OCI-LY3 (cell line): ENCODE measurements at regions not wholly inside any gene's neighbourhood (a gene's known extent, or its start where the extent isn't known, plus 50 kb on each side); places are given as distances from the start of the nearest gene placed in this dataset.
"Not testable (repeated sequence)": the region's sequence is repeated elsewhere in the genome, so short reads cannot be mapped to it uniquely, and the experiment has no call there.

Experiments used
- H2AFZ ChIP-seq: fragments of 200-600, 300-600 bp; shearing (Covaris generic); 2 replicates; pipeline ENCODE4 v1.6.0; 2014; ENCODE audit warnings: antibody characterized with exemption, low read depth, low read length
- H3K27ac ChIP-seq: fragments of 200-600, 300-600 bp; sonication (generic); 2 replicates; pipeline ENCODE4 v1.5.1; 2014; ENCODE audit warnings: mild to moderate bottlenecking, low read length, moderate library complexity, mixed read lengths
- H3K27me3 ChIP-seq: fragments of 200-600, 300-600 bp; sonication (generic); 2 replicates; pipeline ENCODE4 v1.6.1; 2014; ENCODE audit warnings: low read depth, low read length, mixed read lengths
- H3K36me3 ChIP-seq: fragments of 200-600, 300-600 bp; sonication (generic); replicated peaks from 2 replicates; pipeline ENCODE3; 2014; ENCODE audit warnings: low read depth, low read length, mixed read lengths
- H3K4me1 ChIP-seq: fragments of 300-600, 200-600 bp; sonication (generic); 2 replicates; pipeline ENCODE4 v1.6.1; 2014; ENCODE audit warnings: low read length, mixed read lengths
- H3K4me2 ChIP-seq: fragments of 200-600, 300-600 bp; sonication (generic); 2 replicates; pipeline ENCODE4 v1.6.1; 2014; ENCODE audit warnings: low read length, mixed read lengths
- H3K4me3 ChIP-seq: fragments of 300-600, 200-600 bp; sonication (generic); 2 replicates; pipeline ENCODE4 v1.5.1; 2014; ENCODE audit warnings: antibody characterized with exemption, mild to moderate bottlenecking, low read length, moderate library complexity
- H3K79me2 ChIP-seq: fragments of 300-600, 200-600 bp; shearing (Covaris generic); 2 replicates; pipeline ENCODE4 v1.6.1; 2014; ENCODE audit warnings: mild to moderate bottlenecking, low read length, mixed read lengths
- H3K9ac ChIP-seq: fragments of 300-600, 200-600 bp; shearing (Covaris generic); 2 replicates; pipeline ENCODE4 v1.6.0; 2014; ENCODE audit warnings: mild to moderate bottlenecking, low read length, moderate library complexity
- H3K9me3 ChIP-seq: fragments of 200-600, 300-600 bp; shearing (Covaris generic); 2 replicates; pipeline ENCODE4 v1.6.1; 2014; ENCODE audit warnings: low read length, mixed read lengths; ENCODE audit not compliant: insufficient read depth
- H4K20me1 ChIP-seq: fragments of 200-600, 300-600 bp; sonication (generic); 2 replicates; pipeline ENCODE4 v1.6.1; 2016; ENCODE audit warnings: low read length, mixed read lengths; ENCODE audit not compliant: insufficient read depth
- EZH2phosphoT487 ChIP-seq: fragments of 200-600 bp; shearing (Covaris generic); IDR thresholded peaks from 2 replicates; pipeline ENCODE4 v1.6.1; 2018; ENCODE audit warnings: antibody characterized with exemption, mixed run types, low read depth
- TF ChIP-seq, protein P1 (sequence below): fragments of 200-600, 300-600 bp; sonication (generic); IDR thresholded peaks from 2 replicates; pipeline ENCODE4 v1.5.1; 2014; ENCODE audit warnings: antibody characterized with exemption, low read length, low read depth

DNA sequence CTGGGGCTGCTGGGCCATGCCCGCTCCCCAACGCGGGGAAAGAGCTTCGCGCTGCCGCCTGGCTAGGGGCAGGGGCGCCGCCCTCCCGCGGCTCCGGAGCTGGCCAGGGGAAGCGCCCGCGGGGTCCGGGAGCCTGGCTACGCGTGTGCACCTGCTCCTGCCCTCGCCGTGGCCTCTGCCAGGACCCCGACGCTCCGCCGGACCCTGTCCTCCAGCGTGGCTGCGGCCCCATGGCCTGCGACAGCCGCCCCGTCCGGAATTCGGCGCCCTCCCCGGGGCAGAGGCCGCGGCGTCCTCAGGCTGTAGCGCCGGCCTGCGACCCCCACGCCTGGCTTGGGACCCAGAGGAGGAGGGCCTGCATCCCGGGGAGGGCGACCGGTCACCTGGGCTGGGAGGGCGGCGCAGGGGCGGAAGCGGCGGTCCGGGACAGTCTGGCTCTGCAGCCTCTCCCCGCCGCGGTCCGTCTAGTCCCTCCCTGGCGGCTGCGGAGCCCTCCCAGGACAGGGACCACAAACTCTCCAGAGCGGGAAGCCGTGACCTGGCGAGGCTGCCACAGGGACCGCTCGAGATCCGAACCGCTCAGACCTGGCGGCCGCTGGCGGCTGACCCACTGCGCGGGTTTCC is 85.6 kb downstream of the ALG10 start:
- H3K4me2 ChIP-seq: no peak overlapping the region
- H3K4me1 ChIP-seq: no peaks in the 10 kb centered on the region
- no peaks in the 10 kb centered on the region for H3K36me3 ChIP-seq
- no peaks in the 10 kb centered on the region for H3K27me3 ChIP-seq
- H3K9me3 ChIP-seq: no peaks in the 10 kb centered on the region
- H3K4me3 ChIP-seq: no peak overlapping the region
- TF ChIP-seq, protein P1, sequence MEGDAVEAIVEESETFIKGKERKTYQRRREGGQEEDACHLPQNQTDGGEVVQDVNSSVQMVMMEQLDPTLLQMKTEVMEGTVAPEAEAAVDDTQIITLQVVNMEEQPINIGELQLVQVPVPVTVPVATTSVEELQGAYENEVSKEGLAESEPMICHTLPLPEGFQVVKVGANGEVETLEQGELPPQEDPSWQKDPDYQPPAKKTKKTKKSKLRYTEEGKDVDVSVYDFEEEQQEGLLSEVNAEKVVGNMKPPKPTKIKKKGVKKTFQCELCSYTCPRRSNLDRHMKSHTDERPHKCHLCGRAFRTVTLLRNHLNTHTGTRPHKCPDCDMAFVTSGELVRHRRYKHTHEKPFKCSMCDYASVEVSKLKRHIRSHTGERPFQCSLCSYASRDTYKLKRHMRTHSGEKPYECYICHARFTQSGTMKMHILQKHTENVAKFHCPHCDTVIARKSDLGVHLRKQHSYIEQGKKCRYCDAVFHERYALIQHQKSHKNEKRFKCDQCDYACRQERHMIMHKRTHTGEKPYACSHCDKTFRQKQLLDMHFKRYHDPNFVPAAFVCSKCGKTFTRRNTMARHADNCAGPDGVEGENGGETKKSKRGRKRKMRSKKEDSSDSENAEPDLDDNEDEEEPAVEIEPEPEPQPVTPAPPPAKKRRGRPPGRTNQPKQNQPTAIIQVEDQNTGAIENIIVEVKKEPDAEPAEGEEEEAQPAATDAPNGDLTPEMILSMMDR: no peak
- H4K20me1 ChIP-seq: no peaks in the 10 kb centered on the region
- H3K9ac ChIP-seq: no peak overlapping the region
- H3K79me2 ChIP-seq: no peaks in the 10 kb centered on the region
- no peak overlapping the region for H3K27ac ChIP-seq
- H2AFZ ChIP-seq: no peak overlapping the region

DNA sequence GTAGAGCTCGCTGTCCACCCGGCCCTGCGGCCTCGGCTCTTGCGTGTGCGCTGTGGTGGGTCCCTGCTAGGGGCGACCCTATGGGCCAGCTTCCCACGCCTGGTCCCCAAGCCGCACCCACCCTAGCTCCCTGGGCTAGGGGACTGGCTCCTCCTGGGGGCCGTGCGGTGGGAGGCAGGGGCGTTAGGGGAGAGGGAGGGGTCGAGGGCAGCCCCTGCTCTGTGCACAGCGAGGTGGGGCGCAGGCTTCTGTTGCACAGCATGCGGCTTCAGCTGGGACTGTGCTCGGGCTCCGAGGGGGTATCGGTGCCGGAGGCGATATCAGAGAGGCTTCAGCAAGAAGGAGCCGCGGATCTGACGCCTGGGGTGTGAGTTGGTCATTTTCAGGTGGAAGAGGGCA is 86.1 kb downstream of the ALG10 start:
- no peak overlapping the region for H3K27ac ChIP-seq
- H3K4me3 ChIP-seq: no peak overlapping the region
- TF ChIP-seq EZH2phosphoT487: no peak
- TF ChIP-seq, protein P1: no peak
- no peaks in the 10 kb centered on the region for H3K9me3 ChIP-seq
- no peaks in the 10 kb centered on the region for H3K79me2 ChIP-seq
- no peaks in the 10 kb centered on the region for H3K36me3 ChIP-seq
- no peaks in the 10 kb centered on the region for H3K4me1 ChIP-seq
- H3K4me2 ChIP-seq: no peak overlapping the region
- H3K27me3 ChIP-seq: no peaks in the 10 kb centered on the region
- no peak overlapping the region for H2AFZ ChIP-seq
- no peak overlapping the region for H3K9ac ChIP-seq
- no peaks in the 10 kb centered on the region for H4K20me1 ChIP-seq

DNA sequence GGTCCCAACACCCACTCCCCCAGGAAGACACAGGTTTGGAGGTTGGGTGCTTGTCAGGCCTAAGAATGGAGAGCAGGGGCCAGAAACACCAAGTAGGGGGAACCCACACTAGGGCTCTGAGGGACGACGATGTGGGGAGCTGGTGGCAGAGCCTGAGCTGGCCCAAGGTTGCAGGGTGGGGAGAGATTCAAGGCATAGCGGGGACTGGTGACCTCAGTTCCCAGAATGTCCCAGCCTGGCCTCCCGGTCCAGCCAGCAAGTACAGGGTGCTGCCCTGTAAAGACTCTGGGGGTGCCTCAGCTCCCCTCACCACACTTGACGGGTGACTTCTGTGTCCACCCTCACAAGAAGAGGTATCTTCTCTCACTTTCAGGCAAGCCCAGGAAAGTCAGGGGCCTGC is 86.7 kb downstream of the ALG10 start:
- Histone ChIP-seq H3K4me3 (no peak overlapping the region), H3K4me2 (no peak overlapping the region), H3K79me2 (no peaks in the 10 kb centered on the region), H3K27me3 (no peaks in the 10 kb centered on the region), H4K20me1 (no peaks in the 10 kb centered on the region), H3K4me1 (no peaks in the 10 kb centered on the region), H3K9ac (no peak overlapping the region), H2AFZ (no peak overlapping the region), H3K9me3 (no peaks in the 10 kb centered on the region), H3K27ac (no peak overlapping the region), H3K36me3 (no peaks in the 10 kb centered on the region)
- TF ChIP-seq EZH2phosphoT487: no peak
- TF ChIP-seq, protein P1: no peak

DNA sequence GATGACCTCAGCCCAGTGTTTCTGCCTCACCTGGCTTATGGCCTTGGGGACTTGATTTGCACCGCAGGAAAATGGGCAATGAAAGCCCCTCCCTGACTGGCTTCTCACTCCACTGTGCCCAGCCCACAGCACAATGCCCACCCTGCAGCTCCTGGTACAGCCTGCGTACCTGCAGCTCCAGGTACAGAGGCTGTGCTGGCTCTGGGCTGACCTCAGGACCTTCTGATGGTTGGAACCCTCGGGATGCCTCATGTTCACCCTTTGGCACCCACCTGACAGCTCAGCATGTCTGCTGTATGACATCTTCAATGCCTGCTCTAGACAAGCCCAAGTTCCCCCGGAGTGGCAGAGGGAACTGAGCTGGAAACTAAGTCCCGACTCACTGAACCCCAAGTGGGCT is 87.1 kb downstream of the ALG10 start:
- Histone ChIP-seq H2AFZ (no peak overlapping the region), H3K27ac (no peak overlapping the region), H3K36me3 (no peaks in the 10 kb centered on the region), H3K9ac (no peak overlapping the region), H3K79me2 (no peaks in the 10 kb centered on the region), H4K20me1 (no peaks in the 10 kb centered on the region), H3K9me3 (no peaks in the 10 kb centered on the region), H3K27me3 (no peaks in the 10 kb centered on the region), H3K4me3 (no peak overlapping the region), H3K4me2 (no peak overlapping the region), H3K4me1 (no peaks in the 10 kb centered on the region)
- no peak for TF ChIP-seq EZH2phosphoT487
- TF ChIP-seq, protein P1: no peak

DNA sequence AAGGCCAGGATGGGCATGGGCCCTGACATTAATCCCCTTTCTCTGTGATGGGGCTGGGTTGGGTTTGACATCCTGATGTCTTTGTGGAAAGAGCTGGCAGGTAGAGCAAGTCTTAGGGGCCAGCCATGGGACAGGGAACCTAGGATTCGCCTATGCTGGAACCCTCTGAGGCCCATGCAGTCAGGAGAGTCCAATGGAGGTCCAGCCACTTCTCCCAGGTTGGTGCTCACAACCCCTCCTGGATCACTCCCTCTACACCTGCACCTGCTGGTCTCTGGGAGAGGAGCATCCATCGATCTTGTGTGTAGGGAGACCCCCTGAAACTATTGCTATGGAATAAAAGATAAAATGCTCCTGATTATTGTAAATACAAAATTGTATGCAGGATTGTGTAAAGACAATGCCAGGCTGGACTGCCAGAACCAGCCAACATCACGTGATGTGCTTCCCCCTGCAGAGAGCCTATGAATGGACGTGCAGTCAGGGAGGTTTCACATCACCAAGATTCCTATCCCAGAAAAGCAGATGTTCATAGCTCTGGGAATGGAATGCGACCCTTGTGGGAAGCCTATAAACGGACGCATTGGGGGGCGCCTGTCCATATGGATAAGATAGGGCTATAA is 87.7 kb downstream of the ALG10 start:
- H3K36me3 ChIP-seq, H2AFZ ChIP-seq, H3K4me3 ChIP-seq, H3K27me3 ChIP-seq, H3K4me1 ChIP-seq, H3K27ac ChIP-seq, H4K20me1 ChIP-seq, H3K9me3 ChIP-seq, H3K9ac ChIP-seq, H3K4me2 ChIP-seq, H3K79me2 ChIP-seq: not testable (repeated sequence)
